ENCODE measurements at regions not wholly inside any gene's neighbourhood (a gene's known extent, or its start where the extent isn't known, plus 50 kb on each side); places are given as distances from the start of the nearest gene placed in this dataset.

GRCh38 chr6:165910184-165910966, 247.3 kb upstream of the PDE10A start:
- TF ChIP-seq SIN3A (IDR thresholded peaks at IDR 0.05; ENCODE audit: borderline replicate concordance, insufficient read depth, low read depth, low read length) (no peak), CTCF (IDR thresholded peaks at IDR 0.05) (no peak)

All from Panc1 (cell line).